HG03558 (cell line): ENCODE measurements at regions not wholly inside any gene's neighbourhood (a gene's known extent, or its start where the extent isn't known, plus 50 kb on each side); places are given as distances from the start of the nearest gene placed in this dataset.

Experiments used
- ATAC-seq: cut with Tn5 transposase; IDR thresholded peaks from one replicate; pipeline ENCODE4 v1.9.1; 2021; ENCODE audit warnings: moderate number of reproducible peaks; ENCODE audit not compliant: unreplicated experiment; ENCODE audit errors: extremely low read depth

DNA sequence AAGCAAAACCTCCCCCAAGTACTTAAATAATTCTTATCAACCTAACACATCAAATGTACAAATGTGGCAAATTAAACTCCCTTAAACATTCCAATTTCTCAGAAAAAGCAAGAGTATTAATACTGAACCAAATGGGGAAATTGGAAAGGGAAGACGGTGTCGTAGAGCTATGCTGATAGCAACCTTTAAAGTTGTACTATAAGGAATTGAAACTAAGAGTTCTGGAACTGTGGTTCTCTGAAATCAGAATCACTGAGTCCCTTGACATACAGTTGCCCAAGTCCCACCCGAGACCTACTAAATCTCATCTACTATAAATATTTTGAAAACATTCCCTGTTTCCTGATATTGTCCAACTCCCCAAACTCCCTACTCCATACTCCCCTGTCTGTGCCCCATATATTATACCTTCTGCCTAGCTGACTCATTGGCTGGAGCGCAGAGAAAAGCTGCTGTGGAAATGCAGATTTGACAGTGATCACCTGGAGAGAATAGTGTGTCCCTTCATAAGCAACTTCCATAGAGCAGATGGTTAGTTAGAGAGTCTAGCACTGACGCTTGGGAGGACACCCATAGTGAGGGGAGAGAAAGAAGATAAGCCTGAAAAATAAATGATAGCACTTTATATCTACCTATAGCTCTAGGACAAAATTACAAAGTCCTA is 51.4 kb upstream of the ITM2B start:
- ATAC-seq, result no peak

- ATAC-seq, result no peak
Measured at GRCh38 chr13:48178126-48178525, 54.9 kb upstream of the ITM2B start.

DNA sequence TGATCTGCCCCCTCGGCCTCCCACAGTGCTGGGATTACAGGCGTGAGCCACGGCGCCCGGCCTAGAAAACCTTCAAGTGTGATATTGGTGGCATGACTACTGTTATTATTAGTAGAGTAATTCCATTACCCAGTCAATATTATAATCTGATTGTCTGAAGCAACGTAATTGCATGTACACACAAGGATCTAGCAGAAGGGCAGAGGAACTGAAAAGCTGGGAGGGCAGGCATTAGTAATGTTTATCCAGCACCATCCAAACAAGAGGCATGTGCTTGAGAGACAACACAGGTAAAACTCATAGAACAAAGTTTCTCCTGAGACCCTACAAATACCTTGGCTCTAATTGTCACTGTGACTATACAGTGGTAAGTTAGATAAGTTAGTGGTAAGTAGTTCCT is 56.2 kb upstream of the ITM2B start:
- no peak for ATAC-seq

- peak; percentile 40 for ATAC-seq
Measured at GRCh38 chr13:48175185-48175584, 57.8 kb upstream of the ITM2B start.

- no peak for ATAC-seq
Measured at GRCh38 chr13:48167866-48168265, 65.1 kb upstream of the ITM2B start.

DNA sequence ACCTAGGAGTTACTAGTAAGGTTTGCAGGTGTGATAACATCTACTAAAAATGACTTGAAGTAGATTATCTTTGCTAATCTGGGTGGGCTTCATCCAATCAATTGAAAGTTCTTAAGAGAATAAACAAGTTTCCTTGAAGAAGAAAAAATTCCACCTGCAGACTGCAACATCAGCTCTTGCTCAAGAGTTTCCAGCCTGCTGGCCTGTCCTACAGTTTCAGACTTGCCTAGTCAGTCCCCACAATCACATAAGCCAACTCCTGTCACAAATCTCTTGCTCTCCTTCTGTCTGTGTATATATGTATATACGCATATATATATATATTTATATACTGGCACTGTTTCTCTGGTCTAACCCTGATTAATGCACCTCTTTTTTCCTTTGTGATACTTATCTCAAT is 67.3 kb upstream of the ITM2B start:
- no peak for ATAC-seq

- no peak for ATAC-seq
Measured at GRCh38 chr13:48165063-48165462, 67.9 kb upstream of the ITM2B start.

- no peak for ATAC-seq
Measured at GRCh38 chr13:48163061-48163460, 68.2 kb upstream of the MED4 start.

DNA sequence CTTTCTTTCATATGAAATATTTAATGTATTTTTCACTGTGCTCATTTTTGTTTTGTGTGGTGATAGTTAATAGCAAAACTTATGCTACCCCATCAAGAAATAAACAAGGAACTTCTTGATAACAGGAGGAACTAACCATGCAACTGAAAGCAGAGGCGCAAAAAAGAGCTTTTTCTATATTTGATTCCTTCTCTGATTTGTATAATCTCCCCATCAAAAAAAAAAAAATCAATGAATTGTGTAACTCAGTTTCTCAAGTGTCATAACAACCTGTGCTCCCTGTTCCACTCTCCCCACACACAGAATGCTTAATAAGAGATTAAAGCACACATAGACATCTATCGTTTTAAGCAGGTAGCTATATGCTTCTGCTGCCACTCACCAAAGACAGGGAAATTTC is 67.3 kb upstream of the MED4 start:
- no peak for ATAC-seq

DNA sequence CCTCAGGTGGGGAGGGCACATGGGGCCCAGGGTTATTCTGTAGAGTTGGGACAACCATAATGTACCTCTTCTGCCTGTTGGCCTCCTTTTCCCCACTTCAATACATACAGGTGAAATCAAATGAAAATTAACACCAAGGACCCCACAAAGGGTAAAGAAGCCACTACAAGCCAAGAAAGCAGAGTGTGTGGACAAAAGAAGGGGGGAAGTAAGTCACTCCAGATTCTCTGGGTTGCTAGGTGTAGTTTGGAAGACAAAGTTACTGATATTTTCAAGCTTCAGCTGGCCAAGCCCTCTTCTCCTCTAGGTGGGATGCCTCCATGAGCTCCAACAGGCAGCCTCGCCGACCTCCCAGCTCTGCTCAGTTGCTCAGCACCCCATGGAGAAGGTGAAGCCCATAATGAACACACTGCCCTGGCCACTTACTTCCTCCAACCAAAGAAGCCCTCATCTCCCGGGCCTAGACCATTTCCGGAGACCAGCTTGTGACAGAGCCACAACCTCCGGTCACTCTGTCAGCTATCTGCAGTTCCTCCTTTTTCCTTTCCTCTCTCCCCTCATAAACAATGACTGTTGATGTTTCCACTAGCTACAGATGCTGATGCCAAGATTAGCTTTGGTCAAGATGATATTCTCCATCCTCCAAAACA is 66.8 kb upstream of the MED4 start:
- no peak for ATAC-seq

DNA sequence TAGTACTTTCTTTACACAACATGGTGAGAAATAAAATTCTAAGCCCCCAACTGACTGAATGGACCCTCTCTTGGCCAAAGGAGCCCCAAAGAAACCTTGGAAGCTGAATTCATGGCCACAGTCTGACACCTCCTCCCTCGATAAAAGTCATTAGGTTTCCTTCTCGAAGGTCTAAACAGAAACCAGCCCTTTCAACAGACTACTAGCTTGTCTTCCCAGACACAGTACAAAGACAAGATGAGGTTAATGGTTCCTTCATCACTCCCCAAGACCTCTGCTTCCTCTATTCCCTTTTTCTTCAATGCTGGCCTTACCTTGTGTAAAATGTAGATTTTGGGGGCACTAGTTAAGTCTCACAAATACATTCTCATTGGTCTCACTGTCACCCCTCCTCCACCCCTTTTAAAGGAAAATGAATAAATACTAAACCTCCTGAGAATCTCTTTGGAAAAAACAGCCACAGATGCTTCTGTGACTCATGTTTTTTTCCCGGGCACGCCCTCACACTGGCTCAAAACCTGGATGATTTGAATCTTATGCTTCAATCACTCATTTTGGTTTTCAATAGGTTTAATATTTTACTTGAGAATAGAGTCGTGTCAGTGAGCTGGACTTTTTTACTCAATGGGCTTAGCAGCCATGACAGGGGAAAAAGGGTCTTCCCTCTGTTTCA is 65.8 kb upstream of the MED4 start:
- ATAC-seq, result no peak

DNA sequence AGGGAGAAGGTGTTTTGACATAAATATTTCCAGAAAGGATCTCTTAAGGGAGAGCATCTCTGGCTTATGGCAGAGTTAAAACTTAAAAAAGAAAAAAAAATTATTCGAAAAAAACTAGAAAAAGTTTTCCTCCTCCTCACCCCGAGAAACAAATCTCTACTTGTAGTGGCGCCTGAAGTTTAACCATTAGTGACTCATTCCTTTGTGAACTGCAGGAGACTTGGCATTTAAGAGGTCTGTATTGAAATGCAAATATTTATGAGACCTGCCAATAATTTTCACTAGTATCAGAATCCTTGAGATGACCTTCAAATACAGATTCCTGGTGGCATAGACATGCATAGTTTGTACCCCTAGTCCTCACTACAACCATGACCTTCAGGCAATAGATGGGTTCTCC is 64.9 kb upstream of the MED4 start:
- no peak for ATAC-seq

GRCh38 chr13:48159401-48159800 is 64.5 kb upstream of the MED4 start:
- no peak for ATAC-seq

GRCh38 chr13:48158915-48159314 is 64.0 kb upstream of the MED4 start:
- ATAC-seq, result no peak

DNA sequence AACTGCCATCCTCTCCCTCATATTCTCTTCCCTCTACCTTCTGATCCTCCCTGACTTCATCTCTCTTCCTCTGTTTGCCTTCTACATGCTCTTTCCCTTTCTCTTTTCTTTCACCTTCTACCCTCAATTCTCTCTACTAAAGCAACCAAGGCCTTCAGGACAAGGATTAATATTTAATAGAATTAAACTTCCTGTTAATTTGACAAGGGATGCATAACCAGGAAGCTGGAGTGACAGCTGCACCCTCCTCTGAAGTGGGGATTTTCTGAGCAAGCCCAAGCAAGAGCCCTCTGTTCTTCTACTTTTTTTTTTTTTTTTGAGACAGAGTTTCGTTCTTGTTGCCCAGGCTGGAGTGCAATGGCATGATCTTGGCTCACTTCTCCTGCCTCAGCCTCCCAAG is 63.4 kb upstream of the MED4 start:
- ATAC-seq, result no peak

GRCh38 chr13:48156466-48156865 is 61.6 kb upstream of the MED4 start:
- ATAC-seq, result no peak

GRCh38 chr13:48155848-48156247 is 60.9 kb upstream of the MED4 start:
- ATAC-seq, result no peak

- ATAC-seq, result no peak
Measured at GRCh38 chr13:48154671-48155070, 59.8 kb upstream of the MED4 start.

GRCh38 chr13:48153186-48153585 is 58.3 kb upstream of the MED4 start:
- ATAC-seq, result no peak

GRCh38 chr13:48151363-48152161 is 56.7 kb upstream of the MED4 start:
- ATAC-seq, result no peak

DNA sequence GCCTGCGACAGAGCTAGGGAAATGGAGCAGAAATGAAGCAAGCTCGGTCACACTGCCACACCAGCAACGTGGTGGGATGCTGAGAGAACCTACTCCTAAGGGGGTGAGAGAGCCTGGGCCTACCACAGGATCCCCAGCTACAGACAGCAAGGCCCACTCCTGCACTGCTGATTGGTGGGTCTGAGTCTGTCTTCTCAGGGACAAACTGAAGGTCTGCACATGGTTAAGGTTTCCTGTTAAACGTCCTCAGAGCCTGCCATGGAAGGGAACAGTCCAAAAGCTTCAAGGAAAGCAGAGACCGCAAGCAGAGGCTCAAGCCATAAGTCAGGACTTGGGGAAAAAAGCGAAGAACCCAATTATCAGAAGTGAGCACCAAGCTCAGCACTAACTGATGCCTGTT is 53.5 kb upstream of the MED4 start:
- no peak for ATAC-seq
